ENCODE measurements at regions not wholly inside any gene's neighbourhood (a gene's known extent, or its start where the extent isn't known, plus 50 kb on each side); places are given as distances from the start of the nearest gene placed in this dataset.

DNA sequence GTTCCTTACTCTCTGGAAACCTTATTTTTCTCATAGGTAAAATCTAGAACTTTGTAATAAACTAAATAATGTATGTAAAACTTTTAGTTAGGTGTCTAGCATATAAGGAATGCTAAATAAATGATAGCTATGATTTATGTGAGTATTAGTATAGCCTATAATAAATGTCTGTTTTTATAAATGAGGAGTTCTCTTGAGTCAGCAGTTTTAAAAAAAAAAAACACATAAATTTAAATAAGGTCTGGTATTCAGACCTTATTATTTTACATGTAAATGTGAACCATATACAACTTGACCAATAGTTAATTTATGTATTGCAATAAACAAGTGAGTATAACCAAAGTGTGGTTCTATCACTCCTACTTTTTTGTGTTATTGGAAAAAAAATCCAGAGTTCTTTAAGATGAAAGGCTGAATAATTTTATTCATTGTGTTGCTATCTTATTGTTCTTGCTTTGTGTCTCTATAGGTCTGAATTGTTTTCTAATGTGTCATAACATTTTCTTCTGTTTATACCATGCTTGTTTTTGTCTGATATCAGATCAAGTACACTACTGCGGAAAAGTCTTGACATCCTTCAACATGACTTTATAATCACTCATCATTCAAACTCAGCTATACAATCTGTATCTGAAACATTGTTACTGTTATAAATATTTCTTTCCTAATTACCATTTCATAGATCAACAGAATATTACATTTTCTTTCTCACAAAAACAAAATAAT lies 115.7 kb downstream of the RASSF9 start:
- DNase-seq = no peak
- H3K27me3 ChIP-seq = no peaks in the 10 kb centered on the region
- intact Hi-C loops (cut with DNase I; ENCODE audit: low total_unique reads) = no loop called here
- H3K4me3 ChIP-seq = no peak overlapping the region
- H3K27ac ChIP-seq = no peak overlapping the region
- H3K9me3 ChIP-seq = no peaks in the 10 kb centered on the region
- no peaks in the 10 kb centered on the region for H3K36me3 ChIP-seq
- H3K4me1 ChIP-seq = no peaks in the 10 kb centered on the region
- TF ChIP-seq, protein P1, sequence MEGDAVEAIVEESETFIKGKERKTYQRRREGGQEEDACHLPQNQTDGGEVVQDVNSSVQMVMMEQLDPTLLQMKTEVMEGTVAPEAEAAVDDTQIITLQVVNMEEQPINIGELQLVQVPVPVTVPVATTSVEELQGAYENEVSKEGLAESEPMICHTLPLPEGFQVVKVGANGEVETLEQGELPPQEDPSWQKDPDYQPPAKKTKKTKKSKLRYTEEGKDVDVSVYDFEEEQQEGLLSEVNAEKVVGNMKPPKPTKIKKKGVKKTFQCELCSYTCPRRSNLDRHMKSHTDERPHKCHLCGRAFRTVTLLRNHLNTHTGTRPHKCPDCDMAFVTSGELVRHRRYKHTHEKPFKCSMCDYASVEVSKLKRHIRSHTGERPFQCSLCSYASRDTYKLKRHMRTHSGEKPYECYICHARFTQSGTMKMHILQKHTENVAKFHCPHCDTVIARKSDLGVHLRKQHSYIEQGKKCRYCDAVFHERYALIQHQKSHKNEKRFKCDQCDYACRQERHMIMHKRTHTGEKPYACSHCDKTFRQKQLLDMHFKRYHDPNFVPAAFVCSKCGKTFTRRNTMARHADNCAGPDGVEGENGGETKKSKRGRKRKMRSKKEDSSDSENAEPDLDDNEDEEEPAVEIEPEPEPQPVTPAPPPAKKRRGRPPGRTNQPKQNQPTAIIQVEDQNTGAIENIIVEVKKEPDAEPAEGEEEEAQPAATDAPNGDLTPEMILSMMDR (IDR thresholded peaks at IDR 0.05) = no peak
- TF ChIP-seq POLR2A (IDR thresholded peaks at IDR 0.05) = no peak

DNA sequence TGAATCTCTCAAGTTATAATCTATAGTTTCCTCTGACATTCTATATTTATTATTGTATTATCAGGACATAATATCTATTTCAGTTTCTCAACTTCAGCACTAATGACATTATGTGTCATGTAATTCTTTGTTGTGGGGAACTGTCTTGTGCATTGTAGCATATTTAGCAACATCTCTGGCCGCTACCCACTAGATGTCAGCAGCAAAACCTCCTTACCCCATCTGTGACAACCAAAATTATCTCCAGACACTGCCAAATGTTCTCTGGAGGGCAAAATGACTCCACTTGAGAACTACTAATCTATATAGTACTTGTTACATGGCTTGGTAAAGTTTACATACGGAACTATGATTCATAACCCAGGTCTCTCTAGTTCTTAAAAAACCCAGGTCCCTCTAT lies 110.2 kb downstream of the RASSF9 start:
- Histone ChIP-seq H3K4me1 (no peaks in the 10 kb centered on the region), H3K36me3 (no peaks in the 10 kb centered on the region), H3K27ac (no peak overlapping the region), H3K9me3 (no peaks in the 10 kb centered on the region), H3K4me3 (no peak overlapping the region), H3K27me3 (no peaks in the 10 kb centered on the region)
- intact Hi-C loops (cut with DNase I; ENCODE audit: low total_unique reads) = no loop called here
- no peak for DNase-seq
- TF ChIP-seq POLR2A (IDR thresholded peaks at IDR 0.05) = no peak
- TF ChIP-seq, protein P1 (IDR thresholded peaks at IDR 0.05) = no peak

DNA sequence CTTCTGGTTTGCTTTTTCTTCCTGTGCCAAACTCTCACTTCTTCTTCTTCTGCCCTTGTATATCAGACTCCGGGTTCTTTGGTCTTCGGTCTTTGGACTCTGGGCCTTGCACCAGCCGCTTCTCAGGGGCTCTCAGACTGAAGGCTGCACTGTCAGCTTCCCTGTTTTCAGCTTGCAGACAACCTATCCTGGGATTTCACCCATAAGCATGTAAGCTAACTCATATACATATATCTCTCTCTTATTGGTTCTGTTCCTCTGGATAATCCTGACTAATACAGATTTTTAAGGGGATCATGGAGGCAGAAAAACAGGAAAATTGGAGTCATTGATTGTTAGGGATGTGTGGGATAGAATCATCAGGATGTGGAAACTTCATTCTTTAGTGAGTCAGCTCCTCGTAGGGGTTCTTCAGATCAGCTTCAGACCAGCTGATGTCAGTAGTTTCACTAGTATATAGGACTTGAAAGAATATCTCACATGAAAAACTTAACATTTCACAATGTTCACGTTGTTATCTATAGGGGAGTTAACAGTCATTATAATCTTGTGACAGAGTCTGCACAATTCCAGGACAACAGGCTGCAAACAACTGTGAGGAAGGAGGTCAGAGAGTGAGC lies 102.9 kb downstream of the RASSF9 start:
- Histone ChIP-seq H3K27me3 (no peaks in the 10 kb centered on the region), H3K4me3 (no peak overlapping the region), H3K27ac (no peak overlapping the region), H3K36me3 (no peaks in the 10 kb centered on the region), H3K9me3 (no peaks in the 10 kb centered on the region), H3K4me1 (no peaks in the 10 kb centered on the region)
- no peak for DNase-seq
- intact Hi-C loops (cut with DNase I; ENCODE audit: low total_unique reads) = no loop called here
- no peak for TF ChIP-seq POLR2A (IDR thresholded peaks at IDR 0.05)
- TF ChIP-seq, protein P1 (IDR thresholded peaks at IDR 0.05) = no peak

DNA sequence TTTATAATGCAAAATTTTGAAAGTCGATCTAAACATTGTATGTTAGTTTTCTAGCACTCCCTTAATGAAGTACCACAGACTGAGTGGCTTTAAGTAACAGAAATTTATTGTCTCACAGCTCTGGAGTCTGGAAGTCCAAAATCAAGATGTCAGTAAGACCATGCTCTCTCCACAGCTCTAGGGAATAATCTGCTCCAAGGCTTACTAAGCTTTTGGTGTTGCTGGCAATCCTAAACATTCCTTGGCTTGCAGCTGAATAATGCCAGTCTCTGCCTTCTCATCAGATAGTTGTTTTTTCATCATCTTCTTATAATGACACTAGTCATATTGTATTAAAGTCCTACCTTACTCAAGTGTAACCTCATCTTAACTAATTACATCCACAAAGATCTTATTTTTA lies 102.2 kb downstream of the RASSF9 start:
- no peak for TF ChIP-seq POLR2A (IDR thresholded peaks at IDR 0.05)
- TF ChIP-seq, protein P1 (IDR thresholded peaks at IDR 0.05) = no peak
- H3K9me3 ChIP-seq = no peaks in the 10 kb centered on the region
- H3K4me1 ChIP-seq = no peaks in the 10 kb centered on the region
- DNase-seq = no peak
- no peak overlapping the region for H3K4me3 ChIP-seq
- H3K27ac ChIP-seq = no peak overlapping the region
- no peaks in the 10 kb centered on the region for H3K27me3 ChIP-seq
- no peaks in the 10 kb centered on the region for H3K36me3 ChIP-seq
- intact Hi-C loops (cut with DNase I; ENCODE audit: low total_unique reads) = no loop called here

DNA sequence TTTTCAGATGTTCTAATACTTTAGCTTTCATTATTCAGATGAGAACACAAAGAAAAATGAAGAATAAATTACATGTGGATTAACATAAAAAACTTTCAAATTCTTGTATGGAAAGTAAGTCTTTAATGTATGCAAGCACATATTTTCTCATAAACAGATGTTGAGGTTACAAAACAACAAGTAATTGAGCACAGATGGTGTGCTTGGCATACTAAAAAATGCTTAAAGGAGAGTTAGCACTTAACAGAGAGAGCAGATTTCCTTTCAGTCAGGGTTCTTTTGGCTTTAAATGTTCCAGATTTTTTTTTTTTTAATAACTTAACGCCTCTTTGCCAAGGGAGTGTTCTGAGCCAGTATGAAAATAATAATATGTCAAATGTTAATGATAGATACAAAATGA lies 96.0 kb downstream of the RASSF9 start:
- H3K9me3 ChIP-seq = no peaks in the 10 kb centered on the region
- DNase-seq = no peak
- H3K36me3 ChIP-seq = no peaks in the 10 kb centered on the region
- H3K4me1 ChIP-seq = no peaks in the 10 kb centered on the region
- no peaks in the 10 kb centered on the region for H3K27me3 ChIP-seq
- TF ChIP-seq, protein P1 (IDR thresholded peaks at IDR 0.05) = no peak
- TF ChIP-seq POLR2A (IDR thresholded peaks at IDR 0.05) = no peak
- H3K4me3 ChIP-seq = no peak overlapping the region
- no peak overlapping the region for H3K27ac ChIP-seq
- intact Hi-C loops (cut with DNase I; ENCODE audit: low total_unique reads) = no loop called here
